Right atrium auricular region (tissue), 2 donors: ENCODE measurements at regions not wholly inside any gene's neighbourhood (a gene's known extent, or its start where the extent isn't known, plus 50 kb on each side); places are given as distances from the start of the nearest gene placed in this dataset.

Experiments used
- DNase-seq: peaks from one replicate; pipeline ENCODE4 v3.0.0-alpha.2; 2019; ENCODE audit warnings: low spot score
- H3K27ac ChIP-seq, 2 donors: fragments of 200-600 bp; sonication (generic); 1 replicate in 1 of 2; 2 replicates in 1 of 2; pipeline ENCODE4 v1.5.1; 2016 to 2019
- H3K27me3 ChIP-seq, 2 donors: fragments of 200-600 bp; sonication (generic); one replicate each; pipeline versions ENCODE4 v1.5.1 to v1.6.0; 2017 to 2019
- H3K36me3 ChIP-seq: fragments of 200-600 bp; sonication (generic); one replicate; pipeline ENCODE4 v1.5.1; 2016
- H3K4me1 ChIP-seq, 2 donors: fragments of 200-600 bp; sonication (generic); one replicate each; pipeline versions ENCODE4 v1.5.1 to v1.6.0; 2017 to 2019
- H3K4me3 ChIP-seq, 2 donors: fragments of 200-600 bp; sonication (generic); 1 replicate in 1 of 2; 2 replicates in 1 of 2; pipeline ENCODE4 v1.5.1; 2017 to 2019; ENCODE audit warnings: mild to moderate bottlenecking in 1 of 2, moderate library complexity in 1 of 2
- H3K9me3 ChIP-seq, 2 donors: fragments of 200-600 bp; sonication (generic); one replicate each; pipeline ENCODE4 v1.5.1; 2019
- CTCF ChIP-seq, 2 donors: fragments of 200-600 bp; sonication (generic); IDR thresholded peaks; one replicate each; pipeline ENCODE4 v1.5.1; 2019; ENCODE audit warnings: antibody characterized with exemption in 2 of 2

GRCh38 chr10:111233439-111233838 is 156.6 kb downstream of the ADRA2A start:
- Histone ChIP-seq H3K27me3 (no peaks in the 10 kb centered on the region), H3K27ac (no peak overlapping the region), H3K4me1 (no peaks in the 10 kb centered on the region), H3K4me3 (no peak overlapping the region), H3K9me3 (no peaks in the 10 kb centered on the region), H3K36me3 (no peaks in the 10 kb centered on the region)
- no peak for DNase-seq
- TF ChIP-seq CTCF (IDR thresholded peaks at IDR 0.05): no peak

- H3K27me3 ChIP-seq: no peaks in the 10 kb centered on the region
- H3K4me3 ChIP-seq: no peak overlapping the region
- TF ChIP-seq CTCF (IDR thresholded peaks at IDR 0.05): no peak
- H3K36me3 ChIP-seq: no peaks in the 10 kb centered on the region
- no peaks in the 10 kb centered on the region for H3K4me1 ChIP-seq
- DNase-seq: no peak
- no peak overlapping the region for H3K27ac ChIP-seq
- no peaks in the 10 kb centered on the region for H3K9me3 ChIP-seq
These were observed 157.5 kb downstream of the ADRA2A start for GRCh38 chr10:111234234-111234913.

- H3K27me3 ChIP-seq: no peaks in the 10 kb centered on the region
- H3K4me3 ChIP-seq: no peak overlapping the region
- H3K4me1 ChIP-seq: no peaks in the 10 kb centered on the region
- TF ChIP-seq CTCF (IDR thresholded peaks at IDR 0.05): no peak
- no peaks in the 10 kb centered on the region for H3K36me3 ChIP-seq
- no peak overlapping the region for H3K27ac ChIP-seq
- DNase-seq: no peak
- no peaks in the 10 kb centered on the region for H3K9me3 ChIP-seq
These were observed 158.1 kb downstream of the ADRA2A start for GRCh38 chr10:111234914-111235302.

GRCh38 chr10:111240348-111240747 is 163.5 kb downstream of the ADRA2A start:
- H3K4me3 ChIP-seq: no peak overlapping the region
- no peak overlapping the region for H3K27ac ChIP-seq
- H3K36me3 ChIP-seq: no peaks in the 10 kb centered on the region
- H3K27me3 ChIP-seq: no peaks in the 10 kb centered on the region
- H3K4me1 ChIP-seq: no peaks in the 10 kb centered on the region
- TF ChIP-seq CTCF (IDR thresholded peaks at IDR 0.05): no peak
- DNase-seq: no peak
- no peaks in the 10 kb centered on the region for H3K9me3 ChIP-seq

- no peaks in the 10 kb centered on the region for H3K4me1 ChIP-seq
- no peak for TF ChIP-seq CTCF (IDR thresholded peaks at IDR 0.05)
- H3K27ac ChIP-seq: no peak overlapping the region
- no peaks in the 10 kb centered on the region for H3K9me3 ChIP-seq
- no peak overlapping the region for H3K4me3 ChIP-seq
- no peak for DNase-seq
- H3K36me3 ChIP-seq: no peaks in the 10 kb centered on the region
- no peaks in the 10 kb centered on the region for H3K27me3 ChIP-seq
These were observed 166.3 kb downstream of the ADRA2A start for GRCh38 chr10:111243126-111243525.

GRCh38 chr10:111246136-111246535 is 169.3 kb downstream of the ADRA2A start:
- Histone ChIP-seq H3K27ac (no peak overlapping the region), H3K9me3 (peaks cover 0 to 7% of the 10 kb centered on the region in 2 donors), H3K27me3 (no peaks in the 10 kb centered on the region), H3K4me3 (no peak overlapping the region), H3K4me1 (no peaks in the 10 kb centered on the region), H3K36me3 (no peaks in the 10 kb centered on the region)
- DNase-seq: no peak
- TF ChIP-seq CTCF (IDR thresholded peaks at IDR 0.05): no peak
